Stomach (tissue), 4 donors: ENCODE measurements at regions not wholly inside any gene's neighbourhood (a gene's known extent, or its start where the extent isn't known, plus 50 kb on each side); places are given as distances from the start of the nearest gene placed in this dataset.

Source experiments
- CTCF ChIP-seq, 7 experiments: fragments of 450-650 bp in 4 of 7; fragments of 200-600 bp in 3 of 7; sonication (generic) in 3 of 7; IDR thresholded peaks; one replicate each; pipeline ENCODE4 v1.5.1; 2016 to 2019; ENCODE audit warnings: antibody characterized with exemption in 7 of 7, control low read depth in 2 of 7, mild to moderate bottlenecking in 1 of 7
- POLR2A ChIP-seq, 4 donors: fragments of 450-650 bp; IDR thresholded peaks; one replicate each; pipeline ENCODE4 v1.6.1; 2016; ENCODE audit warnings: antibody characterized with exemption in 4 of 4, control low read depth in 2 of 4, mild to moderate bottlenecking in 1 of 4, moderate library complexity in 1 of 4

GRCh38 chr7:22064816-22065215 is 119.1 kb upstream of the CDCA7L start:
- TF ChIP-seq CTCF (IDR thresholded peaks at IDR 0.05) (no peak), POLR2A (IDR thresholded peaks at IDR 0.05) (no peak)
